B cell (primary cell): ENCODE measurements at regions not wholly inside any gene's neighbourhood (a gene's known extent, or its start where the extent isn't known, plus 50 kb on each side); places are given as distances from the start of the nearest gene placed in this dataset.

Experiments used
- ATAC-seq: fragments of 200-7000 bp; cut with Tn5 transposase; one replicate; pipeline ENCODE4 v1.10.0; 2021; ENCODE audit warnings: low read depth, mild to moderate bottlenecking, moderate number of reproducible peaks, moderate library complexity
- CTCF ChIA-PET: fragments of 350-600 bp; sonication (Branson Sonifier 250); formaldehyde crosslinking; loops from one replicate; lab custom pipeline; 2021; ENCODE audit warnings: antibody characterized with exemption, inconsistent platforms; lab: Charles Lee
- POLR2A ChIA-PET: fragments of 350-600 bp; sonication (Branson Sonifier 250); formaldehyde crosslinking; loops from one replicate; lab custom pipeline; 2021; ENCODE audit warnings: antibody characterized with exemption; lab: Charles Lee
- DNase-seq: peaks from one replicate; pipeline ENCODE4 v3.0.0; 2013
- H2AFZ ChIP-seq: 2 replicates; pipeline ENCODE4 v1.6.1; 2012; ENCODE audit warnings: mild to moderate bottlenecking, low read depth, low read length; ENCODE audit not compliant: insufficient read depth, poor library complexity, severe bottlenecking
- H3K27ac ChIP-seq, 2 donors: 1 replicate in 1 of 2; 2 replicates in 1 of 2; pipeline ENCODE4 v1.5.1; 2012 to 2013; ENCODE audit warnings: low read length in 2 of 2, mild to moderate bottlenecking in 2 of 2, moderate library complexity in 1 of 2
- H3K27me3 ChIP-seq, 4 experiments: fragments of 200-600 bp in 1 of 4; sonication (generic) in 1 of 4; replicated peaks in 1 of 4; 1 replicate in 2 of 4; 2 replicates in 2 of 4; pipeline versions ENCODE4 v1.6.1 to v1.7.0; 2013 to 2016; ENCODE audit warnings: low read length in 3 of 4, mild to moderate bottlenecking in 2 of 4, mixed read lengths in 1 of 4, moderate library complexity in 1 of 4; ENCODE audit not compliant: insufficient read depth in 4 of 4, control insufficient read depth in 3 of 4; ENCODE audit errors: control extremely low read depth in 1 of 4
- H3K36me3 ChIP-seq, 2 experiments: replicated peaks in 1 of 2; 1 replicate in 1 of 2; 2 replicates in 1 of 2; pipeline versions ENCODE4 v1.6.1 to v1.7.1; 2013; ENCODE audit warnings: low read length in 1 of 2; ENCODE audit not compliant: insufficient read depth in 2 of 2, control insufficient read depth in 1 of 2; ENCODE audit errors: control extremely low read depth in 1 of 2, extremely low read depth in 1 of 2
- H3K4me1 ChIP-seq, 2 donors: fragments of 200-600 bp in 1 of 2; sonication (generic) in 1 of 2; 1 replicate in 1 of 2; 2 replicates in 1 of 2; pipeline versions ENCODE4 v1.5.1 to v1.6.1; 2013 to 2017; ENCODE audit warnings: low read length in 2 of 2; ENCODE audit not compliant: control insufficient read depth in 2 of 2, insufficient read depth in 2 of 2
- H3K4me2 ChIP-seq: replicated peaks from 2 replicates; pipeline ENCODE3; 2012; ENCODE audit warnings: mild to moderate bottlenecking, low read depth, low read length; ENCODE audit not compliant: poor library complexity, severe bottlenecking
- H3K4me3 ChIP-seq, 5 experiments: fragments of 200-600 bp in 1 of 5; sonication (generic) in 1 of 5; 1 replicate in 3 of 5; 2 replicates in 2 of 5; pipeline versions ENCODE4 v1.5.1 to v1.7.0; 2011 to 2016; ENCODE audit warnings: low read length in 4 of 5, mild to moderate bottlenecking in 4 of 5, low read depth in 2 of 5, control low read depth in 1 of 5, moderate library complexity in 1 of 5; ENCODE audit not compliant: insufficient read depth in 1 of 5; ENCODE audit errors: control extremely low read depth in 1 of 5, extremely low read depth in 1 of 5
- H3K79me2 ChIP-seq: fragments of 200-600 bp; sonication (generic); one replicate; pipeline ENCODE4 v1.6.0; 2016; ENCODE audit warnings: low read length; ENCODE audit not compliant: control insufficient read depth, insufficient read depth
- H3K9ac ChIP-seq: fragments of 200-600 bp; sonication (generic); 2 replicates; pipeline ENCODE4 v1.6.1; 2017; ENCODE audit warnings: mild to moderate bottlenecking, low read length, moderate library complexity
- H3K9me3 ChIP-seq, 3 donors: one replicate each; pipeline versions ENCODE4 v1.6.1 to v1.7.1; 2013; ENCODE audit warnings: low read length in 2 of 3; ENCODE audit not compliant: control insufficient read depth in 2 of 3, insufficient read depth in 1 of 3; ENCODE audit errors: control extremely low read depth in 1 of 3
- H4K20me1 ChIP-seq: 2 replicates; pipeline ENCODE4 v1.6.0; 2012; ENCODE audit warnings: mild to moderate bottlenecking, low read length; ENCODE audit not compliant: insufficient read depth, control insufficient read depth, poor library complexity, severe bottlenecking
- H3K27ac Mint-ChIP-seq: one replicate; pipeline ENCODE4 v1.8.0; 2021; ENCODE audit warnings: mixed read lengths
- H3K27me3 Mint-ChIP-seq: one replicate; pipeline ENCODE4 v1.8.0; 2021; ENCODE audit warnings: mixed read lengths
- H3K4me1 Mint-ChIP-seq: one replicate; pipeline ENCODE4 v1.8.0; 2021; ENCODE audit warnings: mixed read lengths
- H3K4me3 Mint-ChIP-seq: one replicate; pipeline ENCODE4 v1.8.0; 2021; ENCODE audit warnings: mixed read lengths
- H3K9me3 Mint-ChIP-seq: one replicate; pipeline ENCODE4 v1.8.0; 2022; ENCODE audit warnings: mixed read lengths; ENCODE audit not compliant: insufficient read depth
- CTCF ChIP-seq: fragments of 200-600 bp; IDR thresholded peaks from one replicate; pipeline ENCODE4 v1.8.0; 2022; ENCODE audit warnings: antibody characterized with exemption, mild to moderate bottlenecking
- EZH2 ChIP-seq: IDR thresholded peaks from 2 replicates; pipeline ENCODE4 v1.6.1; 2012; ENCODE audit warnings: borderline replicate concordance, low read depth, mild to moderate bottlenecking, moderate library complexity, low read length; ENCODE audit not compliant: insufficient read depth, poor library complexity, severe bottlenecking
- WGBS: methylation state at CpG from one replicate; pipeline ENCODE4 v1.1.5; 2013; ENCODE audit warnings: missing lambda C conversion rate; ENCODE audit not compliant: insufficient coverage; 5-methylcytosine and 5-hydroxymethylcytosine counted together
- intact Hi-C: fragments of 100-400 bp; cut with micrococcal nuclease; formaldehyde crosslinking; loops from one replicate; pipeline ENCODE4 v1.10.0; 2022

- H3K4me2 ChIP-seq, result no peak overlapping the region
- no peak overlapping the region for H2AFZ ChIP-seq
- no peaks in the 10 kb centered on the region for H4K20me1 ChIP-seq
- H3K9ac ChIP-seq, result no peak overlapping the region
- ATAC-seq (no peak), DNase-seq (no peak)
- no peaks in the 10 kb centered on the region for H3K79me2 ChIP-seq
- H3K27ac Mint-ChIP-seq, result no peak overlapping the region
- H3K36me3 ChIP-seq, result no peaks in the 10 kb centered on the region
- no peaks in the 10 kb centered on the region for H3K9me3 Mint-ChIP-seq
- WGBS, result 95% methylated on average over 2 of the region's 4 CpGs
- H3K4me3 ChIP-seq, result no peak overlapping the region
- POLR2A ChIA-PET, result no interaction called here
- H3K4me1 ChIP-seq, result no peaks in the 10 kb centered on the region
- H3K27me3 ChIP-seq, result peaks cover 0 to 5% (median 0%) of the 10 kb centered on the region in 4 experiments
- H3K27ac ChIP-seq, result no peak overlapping the region
- H3K9me3 ChIP-seq, result no peaks in the 10 kb centered on the region
- peaks cover 17% of the 10 kb centered on the region for H3K27me3 Mint-ChIP-seq
- CTCF ChIA-PET, result interaction anchor here (2.5 kb wide), 1 partner anchor 9 kb away, joined by 5 read pairs; no protein-coding TSS in a partner anchor
- no peak overlapping the region for H3K4me3 Mint-ChIP-seq
- intact Hi-C loops, result no loop called here
- no peaks in the 10 kb centered on the region for H3K4me1 Mint-ChIP-seq
- TF ChIP-seq EZH2 (no peak), CTCF (no peak)
Observed at GRCh38 chr16:82454152-82454551, 172.6 kb upstream of the CDH13 start.

GRCh38 chr16:82452004-82452756 is 174.6 kb upstream of the CDH13 start:
- intact Hi-C loops, result no loop called here
- peaks cover 11% of the 10 kb centered on the region for H3K27me3 Mint-ChIP-seq
- no peak overlapping the region for H3K9ac ChIP-seq
- no peak overlapping the region for H3K4me3 Mint-ChIP-seq
- ATAC-seq (no peak), DNase-seq (no peak)
- no peaks in the 10 kb centered on the region for H3K79me2 ChIP-seq
- H3K27ac Mint-ChIP-seq, result no peak overlapping the region
- no peaks in the 10 kb centered on the region for H3K4me1 Mint-ChIP-seq
- 86% methylated on average over 8 of the region's 11 CpGs for WGBS
- no peak overlapping the region for H2AFZ ChIP-seq
- no peaks in the 10 kb centered on the region for H3K36me3 ChIP-seq
- TF ChIP-seq CTCF, result no peak
- TF ChIP-seq EZH2, result no peak
- H3K4me2 ChIP-seq, result no peak overlapping the region
- H3K4me1 ChIP-seq, result no peaks in the 10 kb centered on the region
- H3K9me3 ChIP-seq, result no peaks in the 10 kb centered on the region
- H3K9me3 Mint-ChIP-seq, result peaks cover 3% of the 10 kb centered on the region
- H3K4me3 ChIP-seq, result no peak overlapping the region
- CTCF ChIA-PET, result no interaction called here
- H4K20me1 ChIP-seq, result no peaks in the 10 kb centered on the region
- POLR2A ChIA-PET, result no interaction called here
- no peak overlapping the region for H3K27ac ChIP-seq
- H3K27me3 ChIP-seq, result peaks cover 0 to 5% (median 0%) of the 10 kb centered on the region in 4 experiments
